PC-3 (cell line): ENCODE measurements at regions not wholly inside any gene's neighbourhood (a gene's known extent, or its start where the extent isn't known, plus 50 kb on each side); places are given as distances from the start of the nearest gene placed in this dataset.
"Not testable (repeated sequence)": the region's sequence is repeated elsewhere in the genome, so short reads cannot be mapped to it uniquely, and the experiment has no call there.

Experiments used
- EZH2 ChIP-seq: fragments of 300-600 bp; sonication (generic); IDR thresholded peaks from one replicate; pipeline ENCODE4 v1.6.1; 2017; ENCODE audit warnings: antibody characterized with exemption, mild to moderate bottlenecking, low read length; ENCODE audit not compliant: unreplicated experiment
- TF ChIP-seq, protein P1 (sequence below): fragments of 300-600 bp; sonication (generic); conservative IDR thresholded peaks from 2 replicates; pipeline ENCODE4 v1.5.1; 2017; ENCODE audit warnings: antibody characterized with exemption, low read depth, mild to moderate bottlenecking, low read length

DNA sequence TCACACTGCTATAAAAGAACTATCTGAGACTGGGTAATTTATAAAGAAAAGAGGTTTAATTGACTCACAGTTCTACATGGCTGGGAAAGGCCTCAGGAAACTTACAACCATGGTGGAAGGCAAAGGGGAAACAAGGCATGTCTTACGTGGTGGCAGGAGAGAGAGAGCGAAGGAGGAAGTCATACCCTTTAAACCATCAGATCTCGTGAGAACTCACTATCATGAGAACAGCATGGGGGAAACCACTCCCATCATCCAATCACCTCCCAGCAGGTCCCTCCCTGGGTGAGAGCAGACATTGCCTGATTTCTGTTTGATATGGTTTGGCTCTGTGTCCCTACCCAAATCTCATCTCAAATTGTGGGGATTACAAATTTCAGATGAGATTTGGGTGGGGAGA lies 86.9 kb upstream of the CTDP1 start:
- TF ChIP-seq, protein P1, sequence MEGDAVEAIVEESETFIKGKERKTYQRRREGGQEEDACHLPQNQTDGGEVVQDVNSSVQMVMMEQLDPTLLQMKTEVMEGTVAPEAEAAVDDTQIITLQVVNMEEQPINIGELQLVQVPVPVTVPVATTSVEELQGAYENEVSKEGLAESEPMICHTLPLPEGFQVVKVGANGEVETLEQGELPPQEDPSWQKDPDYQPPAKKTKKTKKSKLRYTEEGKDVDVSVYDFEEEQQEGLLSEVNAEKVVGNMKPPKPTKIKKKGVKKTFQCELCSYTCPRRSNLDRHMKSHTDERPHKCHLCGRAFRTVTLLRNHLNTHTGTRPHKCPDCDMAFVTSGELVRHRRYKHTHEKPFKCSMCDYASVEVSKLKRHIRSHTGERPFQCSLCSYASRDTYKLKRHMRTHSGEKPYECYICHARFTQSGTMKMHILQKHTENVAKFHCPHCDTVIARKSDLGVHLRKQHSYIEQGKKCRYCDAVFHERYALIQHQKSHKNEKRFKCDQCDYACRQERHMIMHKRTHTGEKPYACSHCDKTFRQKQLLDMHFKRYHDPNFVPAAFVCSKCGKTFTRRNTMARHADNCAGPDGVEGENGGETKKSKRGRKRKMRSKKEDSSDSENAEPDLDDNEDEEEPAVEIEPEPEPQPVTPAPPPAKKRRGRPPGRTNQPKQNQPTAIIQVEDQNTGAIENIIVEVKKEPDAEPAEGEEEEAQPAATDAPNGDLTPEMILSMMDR, result not testable (repeated sequence)
- not testable (repeated sequence) for TF ChIP-seq EZH2
